Ishikawa (cell line): ENCODE measurements at regions not wholly inside any gene's neighbourhood (a gene's known extent, or its start where the extent isn't known, plus 50 kb on each side); places are given as distances from the start of the nearest gene placed in this dataset.

Source experiments
- CEBPB ChIP-seq: IDR thresholded peaks from 2 replicates; pipeline ENCODE4 v1.6.1; 2012
- CREB1 ChIP-seq: IDR thresholded peaks from 2 replicates; pipeline ENCODE4 v1.6.1; 2012; ENCODE audit warnings: low read depth
- EGR1 ChIP-seq: IDR thresholded peaks from 2 replicates; pipeline ENCODE4 v1.6.1; 2012
- EP300 ChIP-seq: IDR thresholded peaks from 2 replicates; pipeline ENCODE4 v1.6.1; 2012; ENCODE audit warnings: borderline replicate concordance
- FOXM1 ChIP-seq: IDR thresholded peaks from 2 replicates; pipeline ENCODE4 v1.6.1; 2012; ENCODE audit warnings: low read depth, borderline replicate concordance
- NFIC ChIP-seq: IDR thresholded peaks from 2 replicates; pipeline ENCODE4 v1.6.1; 2012
- RAD21 ChIP-seq: IDR thresholded peaks from 2 replicates; pipeline ENCODE4 v1.6.1; 2012; ENCODE audit warnings: low read depth
- TAF1 ChIP-seq: IDR thresholded peaks from 2 replicates; pipeline ENCODE4 v1.6.1; 2012; ENCODE audit warnings: low read depth, mild to moderate bottlenecking
- YY1 ChIP-seq: IDR thresholded peaks from 2 replicates; pipeline ENCODE4 v1.6.1; 2012; ENCODE audit warnings: low read depth
- ZBTB7A ChIP-seq: IDR thresholded peaks from 2 replicates; pipeline ENCODE4 v1.6.1; 2012; ENCODE audit warnings: low read depth
- TF ChIP-seq, protein P1 (sequence below): IDR thresholded peaks from 2 replicates; pipeline ENCODE4 v1.6.1; 2012
- TF ChIP-seq, protein P2 (sequence below): IDR thresholded peaks from 2 replicates; pipeline ENCODE4 v1.6.1; 2012; ENCODE audit warnings: low read depth, mild to moderate bottlenecking

DNA sequence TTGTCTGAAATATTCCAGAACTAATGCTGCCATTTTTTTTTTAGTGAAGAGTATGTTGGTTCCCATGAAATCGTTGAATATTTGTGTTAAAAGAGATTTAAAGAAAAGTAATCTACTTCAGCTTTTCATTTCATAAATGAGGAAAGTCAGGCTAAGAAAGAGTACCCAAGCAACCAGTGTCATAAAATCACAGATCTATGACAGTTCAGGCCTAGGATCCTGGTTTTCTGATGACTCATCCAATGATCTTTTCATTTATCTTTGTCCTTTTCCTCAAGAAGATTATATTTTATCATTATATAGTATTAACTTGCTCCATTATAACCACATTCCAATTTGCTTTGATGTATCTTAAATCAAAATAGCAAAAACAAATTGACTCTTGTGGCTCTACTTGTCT lies 139.4 kb upstream of the HCCS start:
- TF ChIP-seq TAF1: no peak
- TF ChIP-seq, protein P1, sequence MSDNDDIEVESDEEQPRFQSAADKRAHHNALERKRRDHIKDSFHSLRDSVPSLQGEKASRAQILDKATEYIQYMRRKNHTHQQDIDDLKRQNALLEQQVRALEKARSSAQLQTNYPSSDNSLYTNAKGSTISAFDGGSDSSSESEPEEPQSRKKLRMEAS: no peak
- TF ChIP-seq ZBTB7A: no peak
- no peak for TF ChIP-seq FOXM1
- TF ChIP-seq CREB1: no peak
- TF ChIP-seq, protein P2, sequence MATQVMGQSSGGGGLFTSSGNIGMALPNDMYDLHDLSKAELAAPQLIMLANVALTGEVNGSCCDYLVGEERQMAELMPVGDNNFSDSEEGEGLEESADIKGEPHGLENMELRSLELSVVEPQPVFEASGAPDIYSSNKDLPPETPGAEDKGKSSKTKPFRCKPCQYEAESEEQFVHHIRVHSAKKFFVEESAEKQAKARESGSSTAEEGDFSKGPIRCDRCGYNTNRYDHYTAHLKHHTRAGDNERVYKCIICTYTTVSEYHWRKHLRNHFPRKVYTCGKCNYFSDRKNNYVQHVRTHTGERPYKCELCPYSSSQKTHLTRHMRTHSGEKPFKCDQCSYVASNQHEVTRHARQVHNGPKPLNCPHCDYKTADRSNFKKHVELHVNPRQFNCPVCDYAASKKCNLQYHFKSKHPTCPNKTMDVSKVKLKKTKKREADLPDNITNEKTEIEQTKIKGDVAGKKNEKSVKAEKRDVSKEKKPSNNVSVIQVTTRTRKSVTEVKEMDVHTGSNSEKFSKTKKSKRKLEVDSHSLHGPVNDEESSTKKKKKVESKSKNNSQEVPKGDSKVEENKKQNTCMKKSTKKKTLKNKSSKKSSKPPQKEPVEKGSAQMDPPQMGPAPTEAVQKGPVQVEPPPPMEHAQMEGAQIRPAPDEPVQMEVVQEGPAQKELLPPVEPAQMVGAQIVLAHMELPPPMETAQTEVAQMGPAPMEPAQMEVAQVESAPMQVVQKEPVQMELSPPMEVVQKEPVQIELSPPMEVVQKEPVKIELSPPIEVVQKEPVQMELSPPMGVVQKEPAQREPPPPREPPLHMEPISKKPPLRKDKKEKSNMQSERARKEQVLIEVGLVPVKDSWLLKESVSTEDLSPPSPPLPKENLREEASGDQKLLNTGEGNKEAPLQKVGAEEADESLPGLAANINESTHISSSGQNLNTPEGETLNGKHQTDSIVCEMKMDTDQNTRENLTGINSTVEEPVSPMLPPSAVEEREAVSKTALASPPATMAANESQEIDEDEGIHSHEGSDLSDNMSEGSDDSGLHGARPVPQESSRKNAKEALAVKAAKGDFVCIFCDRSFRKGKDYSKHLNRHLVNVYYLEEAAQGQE: no peak
- no peak for TF ChIP-seq RAD21
- no peak for TF ChIP-seq YY1
- TF ChIP-seq EGR1: no peak
- TF ChIP-seq NFIC: no peak
- TF ChIP-seq CEBPB: no peak
- no peak for TF ChIP-seq EP300
